ENCODE measurements at regions not wholly inside any gene's neighbourhood (a gene's known extent, or its start where the extent isn't known, plus 50 kb on each side); places are given as distances from the start of the nearest gene placed in this dataset.

- Histone ChIP-seq H3K9ac (ENCODE audit: low read depth, low read length) (no peak overlapping the region), H3K4me1 (ENCODE audit: insufficient read depth, low read length) (peaks cover 10% of the 10 kb centered on the region; the same call in 1 of the 2 replicates)
Observed at GRCh38 chr13:79749566-79749965, 268.6 kb downstream of the NDFIP2 start.

GRCh38 chr13:79745081-79745480 is 264.1 kb downstream of the NDFIP2 start:
- Histone ChIP-seq H3K36me3 (ENCODE audit: insufficient read depth, low read length) (no peaks in the 10 kb centered on the region), H3K4me1 (ENCODE audit: insufficient read depth, low read length) (peaks cover 4% of the 10 kb centered on the region; the same call in 1 of the 2 replicates), H3K9ac (ENCODE audit: low read depth, low read length) (no peak overlapping the region), H3K9me3 (ENCODE audit: control insufficient read depth, insufficient read depth, low read length) (no peaks in the 10 kb centered on the region)

More at GRCh38 chr13:79749566-79749965, 268.6 kb downstream of the NDFIP2 start:
- no peaks in the 10 kb centered on the region for H3K9me3 ChIP-seq (ENCODE audit: control insufficient read depth, insufficient read depth, low read length)
- H3K36me3 ChIP-seq (ENCODE audit: insufficient read depth, low read length) = no peaks in the 10 kb centered on the region

- Histone ChIP-seq H3K4me1 (ENCODE audit: insufficient read depth, low read length) (no peaks in the 10 kb centered on the region), H3K36me3 (ENCODE audit: insufficient read depth, low read length) (no peaks in the 10 kb centered on the region), H3K9me3 (ENCODE audit: control insufficient read depth, insufficient read depth, low read length) (no peaks in the 10 kb centered on the region), H3K9ac (ENCODE audit: low read depth, low read length) (no peak overlapping the region)
Observed at GRCh38 chr13:79742923-79743322, 262.0 kb downstream of the NDFIP2 start.

- H3K4me1 ChIP-seq (ENCODE audit: insufficient read depth, low read length) = no peaks in the 10 kb centered on the region
- H3K9ac ChIP-seq (ENCODE audit: low read depth, low read length) = no peak overlapping the region
- H3K36me3 ChIP-seq (ENCODE audit: insufficient read depth, low read length) = no peaks in the 10 kb centered on the region
- H3K9me3 ChIP-seq (ENCODE audit: control insufficient read depth, insufficient read depth, low read length) = no peaks in the 10 kb centered on the region
Observed at GRCh38 chr13:79740991-79741390, 260.0 kb downstream of the NDFIP2 start.

GRCh38 chr13:79736356-79736755 is 255.4 kb downstream of the NDFIP2 start:
- Histone ChIP-seq H3K9me3 (ENCODE audit: control insufficient read depth, insufficient read depth, low read length) (no peaks in the 10 kb centered on the region), H3K4me1 (ENCODE audit: insufficient read depth, low read length) (no peaks in the 10 kb centered on the region)

GRCh38 chr13:79735228-79735627 is 254.3 kb downstream of the NDFIP2 start:
- Histone ChIP-seq H3K36me3 (ENCODE audit: insufficient read depth, low read length) (no peaks in the 10 kb centered on the region), H3K4me1 (ENCODE audit: insufficient read depth, low read length) (no peaks in the 10 kb centered on the region), H3K9me3 (ENCODE audit: control insufficient read depth, insufficient read depth, low read length) (no peaks in the 10 kb centered on the region), H3K9ac (ENCODE audit: low read depth, low read length) (no peak overlapping the region)

More at GRCh38 chr13:79736356-79736755, 255.4 kb downstream of the NDFIP2 start:
- Histone ChIP-seq H3K9ac (ENCODE audit: low read depth, low read length) (no peak overlapping the region), H3K36me3 (ENCODE audit: insufficient read depth, low read length) (no peaks in the 10 kb centered on the region)

- H3K9me3 ChIP-seq (ENCODE audit: control insufficient read depth, insufficient read depth, low read length) = no peaks in the 10 kb centered on the region
- H3K36me3 ChIP-seq (ENCODE audit: insufficient read depth, low read length) = no peaks in the 10 kb centered on the region
- no peak overlapping the region for H3K9ac ChIP-seq (ENCODE audit: low read depth, low read length)
- peaks cover 4% of the 10 kb centered on the region for H3K4me1 ChIP-seq (ENCODE audit: insufficient read depth, low read length)
Observed at GRCh38 chr13:79727086-79727485, 246.1 kb downstream of the NDFIP2 start.

- no peaks in the 10 kb centered on the region for H3K9me3 ChIP-seq (ENCODE audit: control insufficient read depth, insufficient read depth, low read length)
- no peaks in the 10 kb centered on the region for H3K36me3 ChIP-seq (ENCODE audit: insufficient read depth, low read length)
- no peak overlapping the region for H3K9ac ChIP-seq (ENCODE audit: low read depth, low read length)
- H3K4me1 ChIP-seq (ENCODE audit: insufficient read depth, low read length) = peaks cover 4% of the 10 kb centered on the region
Observed at GRCh38 chr13:79725841-79726240, 244.9 kb downstream of the NDFIP2 start.

GRCh38 chr13:79724348-79725103 is 243.6 kb downstream of the NDFIP2 start:
- Histone ChIP-seq H3K4me1 (ENCODE audit: insufficient read depth, low read length) (peaks cover 4% of the 10 kb centered on the region), H3K9ac (ENCODE audit: low read depth, low read length) (no peak overlapping the region), H3K9me3 (ENCODE audit: control insufficient read depth, insufficient read depth, low read length) (no peaks in the 10 kb centered on the region), H3K36me3 (ENCODE audit: insufficient read depth, low read length) (no peaks in the 10 kb centered on the region)

- Histone ChIP-seq H3K9me3 (ENCODE audit: control insufficient read depth, insufficient read depth, low read length) (no peaks in the 10 kb centered on the region), H3K36me3 (ENCODE audit: insufficient read depth, low read length) (no peaks in the 10 kb centered on the region), H3K9ac (ENCODE audit: low read depth, low read length) (no peak overlapping the region), H3K4me1 (ENCODE audit: insufficient read depth, low read length) (peaks cover 4% of the 10 kb centered on the region)
Observed at GRCh38 chr13:79723519-79724024, 242.6 kb downstream of the NDFIP2 start.

GRCh38 chr13:79722885-79723445 is 242.0 kb downstream of the NDFIP2 start:
- Histone ChIP-seq H3K36me3 (ENCODE audit: insufficient read depth, low read length) (no peaks in the 10 kb centered on the region), H3K4me1 (ENCODE audit: insufficient read depth, low read length) (peaks cover 4% of the 10 kb centered on the region), H3K9me3 (ENCODE audit: control insufficient read depth, insufficient read depth, low read length) (no peaks in the 10 kb centered on the region), H3K9ac (ENCODE audit: low read depth, low read length) (no peak overlapping the region)

GRCh38 chr13:79716191-79716590 is 235.2 kb downstream of the NDFIP2 start:
- Histone ChIP-seq H3K4me1 (ENCODE audit: insufficient read depth, low read length) (no peaks in the 10 kb centered on the region), H3K9me3 (ENCODE audit: control insufficient read depth, insufficient read depth, low read length) (no peaks in the 10 kb centered on the region), H3K36me3 (ENCODE audit: insufficient read depth, low read length) (no peaks in the 10 kb centered on the region), H3K9ac (ENCODE audit: low read depth, low read length) (no peak overlapping the region)

GRCh38 chr13:79711631-79712030 is 230.7 kb downstream of the NDFIP2 start:
- H3K9me3 ChIP-seq (ENCODE audit: control insufficient read depth, insufficient read depth, low read length) = no peaks in the 10 kb centered on the region
- H3K9ac ChIP-seq (ENCODE audit: low read depth, low read length) = no peak overlapping the region
- no peaks in the 10 kb centered on the region for H3K36me3 ChIP-seq (ENCODE audit: insufficient read depth, low read length)
- no peaks in the 10 kb centered on the region for H3K4me1 ChIP-seq (ENCODE audit: insufficient read depth, low read length)

- H3K4me1 ChIP-seq (ENCODE audit: insufficient read depth, low read length) = no peaks in the 10 kb centered on the region
- H3K9ac ChIP-seq (ENCODE audit: low read depth, low read length) = no peak overlapping the region
- H3K36me3 ChIP-seq (ENCODE audit: insufficient read depth, low read length) = no peaks in the 10 kb centered on the region
- no peaks in the 10 kb centered on the region for H3K9me3 ChIP-seq (ENCODE audit: control insufficient read depth, insufficient read depth, low read length)
Observed at GRCh38 chr13:79710376-79710775, 229.4 kb downstream of the NDFIP2 start.

- H3K9ac ChIP-seq (ENCODE audit: low read depth, low read length) = no peak overlapping the region
- no peaks in the 10 kb centered on the region for H3K4me1 ChIP-seq (ENCODE audit: insufficient read depth, low read length)
- no peaks in the 10 kb centered on the region for H3K9me3 ChIP-seq (ENCODE audit: control insufficient read depth, insufficient read depth, low read length)
- H3K36me3 ChIP-seq (ENCODE audit: insufficient read depth, low read length) = no peaks in the 10 kb centered on the region
Observed at GRCh38 chr13:79709471-79709870, 228.5 kb downstream of the NDFIP2 start.

All from ES-I3 (cell line).